ENCODE measurements at regions not wholly inside any gene's neighbourhood (a gene's known extent, or its start where the extent isn't known, plus 50 kb on each side); places are given as distances from the start of the nearest gene placed in this dataset.
"Not testable (repeated sequence)": the region's sequence is repeated elsewhere in the genome, so short reads cannot be mapped to it uniquely, and the experiment has no call there.

- DNase-seq = not testable (repeated sequence)
Observed at GRCh38 chr7:35853194-35853593, 52.3 kb downstream of the SEPTIN7 start.

- DNase-seq = no peak
Observed at GRCh38 chr7:35854311-35854710, 53.5 kb downstream of the SEPTIN7 start.

DNA sequence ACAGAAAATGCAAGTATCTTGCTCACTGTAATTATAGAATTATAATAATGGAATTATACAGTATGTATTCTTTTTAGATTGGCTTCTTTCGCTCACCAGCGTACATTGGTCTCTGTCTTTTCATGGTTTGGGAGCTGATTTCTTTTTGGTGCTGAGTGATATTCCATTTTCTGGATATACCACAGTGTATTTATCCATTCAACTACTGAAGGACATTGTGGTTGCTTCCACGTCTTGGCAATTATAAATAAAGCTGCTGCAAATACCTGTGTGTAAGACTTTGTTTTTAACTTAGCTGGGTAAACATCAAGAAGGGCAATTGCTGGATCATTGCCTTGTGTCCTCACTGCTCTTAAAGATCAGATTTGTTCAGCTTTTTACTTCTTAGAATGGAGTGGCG lies 55.3 kb downstream of the SEPTIN7 start:
- DNase-seq = no peak

DNA sequence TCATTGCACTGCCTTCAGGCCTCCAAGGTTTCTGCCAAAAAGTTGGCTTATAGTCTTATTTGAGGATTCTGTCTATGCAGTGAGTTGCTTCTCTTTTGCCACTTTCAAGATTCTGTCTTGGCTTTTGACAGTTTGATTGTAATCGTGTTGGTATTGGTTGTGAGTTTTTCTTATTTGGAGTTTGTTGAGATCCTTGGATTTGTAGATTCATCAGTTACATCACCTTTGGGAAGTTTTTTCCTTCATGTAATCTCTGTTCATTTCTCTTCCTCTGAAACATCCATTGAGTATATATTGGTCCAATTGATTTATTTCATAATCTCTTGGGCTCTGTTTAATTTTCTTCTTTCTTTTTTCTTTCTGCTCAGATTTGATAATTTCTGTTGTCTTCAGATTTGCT lies 59.8 kb downstream of the SEPTIN7 start:
- no peak for DNase-seq

DNA sequence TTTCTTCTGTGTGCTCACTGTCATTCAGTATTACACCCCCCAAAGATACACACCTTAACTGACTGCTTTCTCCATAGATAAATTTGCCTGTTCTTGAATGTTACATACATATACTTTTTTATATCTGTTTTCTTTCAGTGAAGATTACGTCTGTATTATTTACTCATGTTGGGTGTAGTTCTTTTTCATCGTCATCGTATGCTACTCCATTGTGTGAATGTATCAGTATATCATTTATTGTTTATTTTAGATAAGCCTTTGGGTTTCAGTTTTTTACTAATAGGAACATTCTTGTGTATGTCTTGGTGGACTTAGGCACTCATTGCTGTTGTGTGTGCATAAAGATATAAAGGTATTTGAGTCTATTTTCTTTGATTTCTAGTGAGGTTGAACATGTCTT lies 64.4 kb downstream of the SEPTIN7 start:
- no peak for DNase-seq

DNA sequence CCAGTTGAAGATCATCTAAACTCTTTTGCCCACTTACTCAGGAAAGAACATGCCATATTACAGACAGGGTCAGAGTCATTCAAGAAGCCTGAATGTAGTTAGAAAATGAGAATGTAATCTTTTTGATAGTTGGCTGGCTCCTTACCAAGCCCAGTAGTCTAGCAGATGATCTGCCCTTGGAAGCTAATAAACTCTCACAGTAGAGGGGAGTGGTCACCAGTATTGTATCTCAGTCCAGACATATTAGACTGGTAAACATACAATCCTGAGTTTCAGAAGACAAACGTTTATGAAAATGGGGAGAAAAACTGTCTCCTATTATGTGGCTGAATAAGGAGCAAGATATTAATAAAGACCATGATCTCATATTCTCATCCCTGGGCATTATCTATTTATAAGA lies 65.3 kb downstream of the SEPTIN7 start:
- no peak for DNase-seq

DNA sequence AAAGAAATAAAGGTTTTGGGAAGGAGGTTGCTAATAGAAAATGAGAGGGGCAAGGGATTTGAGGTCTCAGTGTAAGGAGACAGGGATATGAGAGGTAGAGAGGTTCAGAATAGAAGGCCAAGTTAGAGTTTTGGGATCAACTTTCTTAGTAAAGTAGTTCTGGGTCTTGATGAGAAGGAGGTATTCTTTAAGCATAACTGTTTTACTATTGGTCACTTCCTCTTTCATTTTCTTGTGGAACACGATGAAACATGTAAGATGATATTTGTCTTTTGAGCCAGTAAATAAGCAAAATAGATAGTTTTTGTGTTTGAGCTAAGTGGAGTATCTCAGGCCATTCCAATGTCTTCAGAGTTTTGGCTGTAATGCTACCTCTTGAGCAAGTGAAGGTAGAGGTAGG lies 68.3 kb downstream of the SEPTIN7 start:
- DNase-seq = not testable (repeated sequence)

GRCh38 chr7:35869810-35870209 lies 69.0 kb downstream of the SEPTIN7 start:
- peak; percentile 27 for DNase-seq

- no peak for DNase-seq
Observed at GRCh38 chr7:35871856-35872255, 71.0 kb downstream of the SEPTIN7 start.

GRCh38 chr7:35874886-35875285 lies 74.0 kb downstream of the SEPTIN7 start:
- DNase-seq = peak; percentile 19

DNA sequence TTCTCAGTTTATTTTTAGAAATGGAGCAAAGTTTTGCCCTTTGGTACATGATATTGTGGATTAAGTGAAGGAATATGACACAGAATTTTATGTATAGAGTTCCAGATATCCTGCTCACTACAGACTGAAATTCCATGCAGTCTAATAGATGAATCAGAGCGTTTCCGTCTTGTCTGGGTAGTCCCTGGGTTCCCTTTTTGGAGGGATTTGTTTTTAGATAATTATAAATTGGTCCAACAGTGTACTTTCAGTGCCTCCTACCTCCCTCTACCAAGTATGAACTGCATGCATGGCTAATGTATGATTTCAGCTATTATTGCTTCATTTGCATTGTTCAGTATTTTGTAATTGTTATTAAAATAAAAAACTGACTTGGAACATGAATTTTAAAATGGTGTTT lies 74.4 kb downstream of the SEPTIN7 start:
- peak; percentile 67 for DNase-seq

DNA sequence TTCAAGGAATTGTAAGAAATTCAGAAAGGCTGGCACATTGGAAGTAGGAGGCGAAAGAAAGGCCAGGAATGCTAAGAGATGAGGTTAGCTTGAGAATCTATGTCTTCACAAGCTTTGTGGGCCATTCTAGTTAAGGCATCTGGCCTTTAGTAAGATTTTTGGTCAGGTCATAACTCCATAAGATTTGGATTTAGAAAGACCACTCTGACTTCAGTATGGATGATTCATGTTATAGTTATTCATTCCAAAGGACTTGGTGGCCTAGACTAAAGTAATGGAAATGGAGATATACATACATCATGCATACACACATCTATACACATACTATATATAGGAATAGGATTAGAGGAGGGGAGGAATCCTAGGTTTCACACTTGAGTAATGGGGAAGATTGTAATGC lies 77.5 kb downstream of the SEPTIN7 start:
- peak; percentile 84 for DNase-seq

DNA sequence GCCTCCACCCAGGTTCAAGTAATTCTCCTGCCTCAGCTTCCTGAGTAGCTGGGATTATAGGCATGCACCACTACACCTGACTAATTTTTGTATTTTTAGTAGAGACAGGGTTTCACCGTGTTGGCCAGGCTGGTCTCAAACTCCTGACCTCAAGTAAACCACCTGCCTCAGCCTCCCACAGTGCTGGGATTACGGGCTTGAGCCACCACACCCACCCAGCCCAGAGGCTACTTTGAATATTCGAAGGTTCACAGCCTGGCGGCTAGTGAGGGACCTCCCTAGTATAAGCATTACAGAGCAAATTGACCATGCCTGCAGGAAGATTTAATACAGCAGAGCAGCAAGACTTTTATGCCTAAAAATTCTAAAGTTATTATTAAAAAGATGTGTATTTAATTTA lies 86.6 kb downstream of the SEPTIN7 start:
- not testable (repeated sequence) for DNase-seq

- DNase-seq = no peak
Observed at GRCh38 chr7:35889001-35889400, 88.1 kb downstream of the SEPTIN7 start.

GRCh38 chr7:35889870-35890269 lies 89.0 kb downstream of the SEPTIN7 start:
- no peak for DNase-seq

DNA sequence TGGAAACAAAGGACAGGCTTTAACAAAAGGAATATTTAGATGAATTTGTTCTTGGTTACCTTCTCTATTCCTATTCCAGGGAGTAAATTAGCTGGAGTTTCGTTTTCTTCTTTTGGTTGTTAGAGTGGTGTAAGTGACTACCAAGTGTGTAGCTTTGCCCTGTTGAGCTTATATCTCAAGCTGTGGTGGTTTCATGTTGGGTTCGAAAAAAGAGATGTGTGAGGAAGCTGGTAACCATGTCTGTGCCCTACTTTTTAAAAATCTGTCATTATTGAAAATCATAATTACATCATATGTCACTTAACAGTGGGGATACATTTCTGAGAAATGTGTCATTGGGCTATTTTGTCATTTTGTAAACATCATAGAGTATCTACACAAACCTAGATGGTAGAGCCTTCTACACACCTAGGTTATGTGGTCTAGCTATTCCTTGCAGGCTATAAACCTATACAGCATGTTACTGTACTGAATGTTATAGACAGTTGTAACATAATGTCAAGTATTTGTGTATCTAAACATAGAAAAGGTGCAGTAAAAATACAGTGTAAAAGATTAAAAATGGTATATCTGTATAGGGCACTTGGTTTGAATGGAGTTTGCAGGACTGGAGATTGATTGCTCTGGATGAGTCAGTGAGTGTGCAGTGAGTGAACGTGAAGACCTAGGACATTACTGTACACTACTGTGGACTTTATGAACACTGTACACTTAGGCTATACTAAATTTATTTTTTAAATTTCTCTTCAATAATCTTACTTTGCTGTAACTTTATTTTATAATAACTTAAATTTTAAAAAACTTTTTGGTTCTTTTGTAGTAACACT lies 90.4 kb downstream of the SEPTIN7 start:
- no peak for DNase-seq

GRCh38 chr7:35893649-35894048 lies 92.8 kb downstream of the SEPTIN7 start:
- no peak for DNase-seq

DNA sequence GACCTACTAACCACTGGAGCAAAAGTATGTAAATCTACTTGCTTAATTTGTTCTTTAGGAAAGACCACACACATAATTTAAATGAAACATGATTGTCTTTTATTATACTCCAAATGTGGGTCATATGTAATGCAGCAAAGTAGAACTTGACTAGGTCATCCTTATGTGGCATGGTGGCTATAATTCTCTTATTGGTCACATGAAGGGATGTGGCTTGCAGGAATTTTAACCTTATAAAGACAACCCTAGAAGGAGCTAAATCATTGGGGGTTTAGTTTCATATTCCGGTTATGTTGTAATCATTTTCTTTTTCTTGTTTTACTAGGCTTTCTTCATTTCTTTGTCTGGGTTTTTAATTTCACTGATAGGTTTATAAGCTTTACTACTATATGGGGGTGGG lies 93.9 kb downstream of the SEPTIN7 start:
- peak; percentile 27 for DNase-seq

- DNase-seq = no peak
Observed at GRCh38 chr7:35900651-35901050, 99.8 kb downstream of the SEPTIN7 start.

GRCh38 chr7:35905555-35905954 lies 104.7 kb downstream of the SEPTIN7 start:
- no peak for DNase-seq

GRCh38 chr7:35906191-35906908 lies 105.5 kb downstream of the SEPTIN7 start:
- DNase-seq = peak; percentile 66

DNA sequence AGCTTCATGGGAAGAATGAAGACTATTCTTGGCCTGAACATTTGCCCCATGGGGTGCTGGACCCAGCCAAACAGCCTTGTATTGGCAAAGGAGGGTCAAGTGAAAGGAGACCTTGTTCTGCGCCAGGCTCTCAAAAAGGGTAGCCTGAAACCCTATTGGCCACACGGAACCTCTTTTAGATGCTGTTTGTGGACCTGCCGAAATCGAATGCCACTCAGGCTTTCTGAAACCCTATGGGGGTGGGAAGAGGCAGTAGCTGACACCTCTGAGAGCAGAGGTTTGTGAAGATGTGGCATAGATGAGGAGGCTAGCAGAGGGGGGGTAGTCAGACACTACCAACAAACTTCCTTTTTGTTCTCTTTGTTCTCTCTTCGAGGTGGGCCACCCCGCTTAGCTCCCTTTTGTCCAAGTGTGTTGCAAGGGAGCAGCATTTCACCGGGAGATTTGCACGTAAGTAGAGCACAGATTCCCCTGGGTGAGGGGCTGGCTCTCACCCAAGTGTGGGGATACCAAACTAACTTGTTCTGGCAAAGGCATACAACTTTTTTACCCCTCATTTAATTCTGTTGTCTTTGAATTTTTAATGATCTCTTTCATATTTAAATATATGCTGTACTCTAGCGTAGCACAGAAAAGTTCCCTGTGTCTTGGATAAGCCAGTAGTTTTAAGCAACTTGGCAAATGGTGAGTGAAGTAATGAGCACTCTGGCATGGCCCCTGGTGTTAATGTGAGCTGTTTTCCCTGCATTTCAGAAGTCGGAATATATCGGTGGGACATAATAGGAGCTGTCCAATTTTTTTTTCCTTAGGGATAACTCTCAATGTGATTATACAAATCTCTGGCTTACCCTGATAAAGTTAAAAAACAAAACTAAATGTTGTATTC lies 107.7 kb downstream of the SEPTIN7 start:
- DNase-seq = no peak

- DNase-seq = no peak
Observed at GRCh38 chr7:35909870-35910357, 109.1 kb downstream of the SEPTIN7 start.

Data from fibroblast of upper back skin (primary cell).